ENCODE measurements at regions not wholly inside any gene's neighbourhood (a gene's known extent, or its start where the extent isn't known, plus 50 kb on each side); places are given as distances from the start of the nearest gene placed in this dataset.

DNA sequence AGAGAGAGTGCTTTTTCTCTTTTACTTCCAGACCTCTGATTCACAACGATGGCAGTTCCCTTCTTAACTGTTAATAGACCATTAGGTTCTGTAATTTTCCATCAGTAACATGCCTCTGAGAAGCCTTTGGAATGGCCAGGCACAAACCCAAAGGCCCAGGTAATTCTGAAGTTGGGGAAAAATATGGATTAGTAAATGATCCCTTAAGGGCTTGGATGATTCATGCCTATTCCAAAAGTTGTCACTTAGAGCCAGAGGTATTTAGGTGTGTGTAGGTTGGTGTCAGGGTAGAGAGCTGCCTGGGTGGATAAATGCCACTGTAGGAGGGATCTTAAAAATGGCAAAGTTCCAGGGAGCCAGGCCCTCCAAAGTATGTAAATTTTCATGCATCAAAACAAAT lies 228.8 kb downstream of the PLK2 start:
- no peaks in the 10 kb centered on the region for H3K36me3 ChIP-seq (replicated peaks in 1 of 2; ENCODE audit: insufficient read depth in 1 of 2, low read depth in 2 of 2)
- H3K4me1 ChIP-seq, result no peaks in the 10 kb centered on the region
- no peak for ATAC-seq
- H3K9me3 ChIP-seq, result no peaks in the 10 kb centered on the region
- intact Hi-C loops (cut with DNase I), result no loop called here
- H3K27ac ChIP-seq, result no peak overlapping the region
- TF ChIP-seq, protein P1, sequence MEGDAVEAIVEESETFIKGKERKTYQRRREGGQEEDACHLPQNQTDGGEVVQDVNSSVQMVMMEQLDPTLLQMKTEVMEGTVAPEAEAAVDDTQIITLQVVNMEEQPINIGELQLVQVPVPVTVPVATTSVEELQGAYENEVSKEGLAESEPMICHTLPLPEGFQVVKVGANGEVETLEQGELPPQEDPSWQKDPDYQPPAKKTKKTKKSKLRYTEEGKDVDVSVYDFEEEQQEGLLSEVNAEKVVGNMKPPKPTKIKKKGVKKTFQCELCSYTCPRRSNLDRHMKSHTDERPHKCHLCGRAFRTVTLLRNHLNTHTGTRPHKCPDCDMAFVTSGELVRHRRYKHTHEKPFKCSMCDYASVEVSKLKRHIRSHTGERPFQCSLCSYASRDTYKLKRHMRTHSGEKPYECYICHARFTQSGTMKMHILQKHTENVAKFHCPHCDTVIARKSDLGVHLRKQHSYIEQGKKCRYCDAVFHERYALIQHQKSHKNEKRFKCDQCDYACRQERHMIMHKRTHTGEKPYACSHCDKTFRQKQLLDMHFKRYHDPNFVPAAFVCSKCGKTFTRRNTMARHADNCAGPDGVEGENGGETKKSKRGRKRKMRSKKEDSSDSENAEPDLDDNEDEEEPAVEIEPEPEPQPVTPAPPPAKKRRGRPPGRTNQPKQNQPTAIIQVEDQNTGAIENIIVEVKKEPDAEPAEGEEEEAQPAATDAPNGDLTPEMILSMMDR (IDR thresholded peaks at IDR 0.05), result no peak
- no peak for TF ChIP-seq POLR2A (IDR thresholded peaks at IDR 0.05)
- no peak overlapping the region for H3K4me3 ChIP-seq
- no peak for DNase-seq
- 21 to 29% methylated on average over 1 of the region's 1 CpG for WGBS, 2 donors
- H3K27me3 ChIP-seq, result no peaks in the 10 kb centered on the region

DNA sequence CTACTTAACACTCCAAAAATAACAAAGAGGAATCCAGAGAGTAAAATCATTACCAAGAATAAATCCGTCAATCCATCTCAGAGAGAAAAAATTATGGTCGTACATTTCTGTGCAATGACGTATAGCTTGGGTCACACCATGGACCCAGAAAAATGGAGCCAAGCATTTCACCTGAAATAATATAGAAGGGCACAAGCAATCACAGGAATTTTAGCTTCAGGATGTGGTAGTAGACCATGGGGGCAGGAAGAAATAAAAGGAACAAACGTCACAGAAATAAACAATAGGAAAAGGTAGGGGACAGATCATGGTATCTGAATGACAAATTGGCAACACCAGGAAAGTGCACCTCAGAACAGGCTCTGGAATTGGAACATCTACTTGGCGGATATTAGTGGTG lies 231.0 kb downstream of the PLK2 start:
- no peak for DNase-seq
- 76 to 80% methylated on average over 5 of the region's 5 CpGs for WGBS, 2 donors
- ATAC-seq, result no peak

DNA sequence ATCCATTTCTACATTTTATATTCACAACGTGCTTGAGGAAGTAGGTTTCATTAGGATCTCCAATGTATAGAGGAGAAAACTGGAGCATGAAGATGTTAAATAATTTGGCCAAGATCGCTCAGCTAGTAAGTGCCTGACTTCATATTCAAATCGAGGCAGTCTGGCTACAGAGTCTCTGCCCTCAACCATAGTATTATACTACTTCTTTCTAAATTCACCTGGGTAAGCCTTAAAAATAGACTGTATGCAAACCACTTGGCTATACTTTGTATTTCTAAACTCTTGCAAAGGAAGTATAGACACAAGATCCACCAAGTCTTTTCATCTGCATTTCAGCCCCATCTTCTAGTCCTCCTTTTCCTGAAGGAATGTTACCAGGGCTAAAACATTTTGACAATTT lies 232.0 kb downstream of the PLK2 start:
- H3K9me3 ChIP-seq, result no peaks in the 10 kb centered on the region
- H3K4me3 ChIP-seq, result no peak overlapping the region
- no peak overlapping the region for H3K27ac ChIP-seq
- DNase-seq (no peak), ATAC-seq (no peak)
- intact Hi-C loops (cut with DNase I), result no loop called here
- H3K4me1 ChIP-seq, result no peaks in the 10 kb centered on the region
- H3K36me3 ChIP-seq (replicated peaks in 1 of 2; ENCODE audit: insufficient read depth in 1 of 2, low read depth in 2 of 2), result no peaks in the 10 kb centered on the region
- TF ChIP-seq, protein P1 (IDR thresholded peaks at IDR 0.05), result no peak
- TF ChIP-seq POLR2A (IDR thresholded peaks at IDR 0.05), result no peak
- H3K27me3 ChIP-seq, result no peaks in the 10 kb centered on the region
- WGBS, 2 donors, result 72 to 74% methylated on average over 3 of the region's 3 CpGs

More for the DNA sequence above, 231.0 kb downstream of the PLK2 start:
- Histone ChIP-seq H3K4me3 (no peak overlapping the region), H3K4me1 (no peaks in the 10 kb centered on the region), H3K27me3 (no peaks in the 10 kb centered on the region), H3K9me3 (no peaks in the 10 kb centered on the region), H3K36me3 (replicated peaks in 1 of 2; ENCODE audit: insufficient read depth in 1 of 2, low read depth in 2 of 2) (no peaks in the 10 kb centered on the region), H3K27ac (no peak overlapping the region)
- TF ChIP-seq POLR2A (IDR thresholded peaks at IDR 0.05), result no peak
- intact Hi-C loops (cut with DNase I), result no loop called here

DNA sequence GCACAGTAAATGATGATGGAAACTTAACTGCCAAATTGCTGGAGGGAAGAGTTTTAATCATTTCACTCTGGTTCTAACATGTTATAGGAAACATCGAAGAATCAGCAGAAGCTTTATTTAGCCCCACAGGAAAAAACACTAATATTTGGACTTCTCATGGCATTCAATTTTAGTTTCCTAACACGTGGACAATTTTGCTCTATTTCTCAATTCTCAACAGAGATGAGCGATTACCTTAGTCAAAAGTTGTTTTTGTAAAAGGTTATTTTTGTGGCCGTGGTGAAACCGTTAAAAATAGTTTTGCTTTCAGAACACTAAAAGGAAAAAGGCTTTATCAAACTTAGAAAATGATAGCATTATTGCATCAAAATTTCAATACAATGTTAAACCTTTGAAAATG lies 235.2 kb downstream of the PLK2 start:
- TF ChIP-seq, protein P1 (IDR thresholded peaks at IDR 0.05), result no peak
- TF ChIP-seq POLR2A (IDR thresholded peaks at IDR 0.05), result no peak
- ATAC-seq, result no peak
- Histone ChIP-seq H3K36me3 (replicated peaks in 1 of 2; ENCODE audit: insufficient read depth in 1 of 2, low read depth in 2 of 2) (no peaks in the 10 kb centered on the region), H3K4me3 (no peak overlapping the region), H3K4me1 (no peaks in the 10 kb centered on the region), H3K27me3 (no peaks in the 10 kb centered on the region), H3K27ac (no peak overlapping the region), H3K9me3 (no peaks in the 10 kb centered on the region)
- WGBS, 2 donors, result 79 to 80% methylated on average over 5 of the region's 5 CpGs
- intact Hi-C loops (cut with DNase I), result no loop called here
- no peak for DNase-seq

DNA sequence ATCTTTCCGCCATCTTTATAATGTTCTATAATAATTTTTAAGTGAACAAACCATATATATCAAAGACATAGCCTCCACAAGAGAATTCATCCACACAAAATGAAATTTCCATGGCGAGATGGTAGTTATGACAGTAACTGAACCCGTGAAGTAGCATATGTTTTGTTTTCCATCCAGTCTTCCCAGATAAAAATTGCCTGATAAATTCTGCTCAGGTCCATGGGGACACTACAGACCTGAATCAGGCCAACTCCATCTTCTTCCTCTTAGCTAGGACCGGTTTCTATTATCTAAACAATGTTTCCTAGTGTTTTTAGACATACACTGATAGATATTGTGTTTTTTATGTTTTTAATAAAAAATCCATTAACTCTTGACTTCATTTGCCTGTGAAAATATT lies 235.7 kb downstream of the PLK2 start:
- no peak for DNase-seq

More for the DNA sequence above, 235.7 kb downstream of the PLK2 start:
- H3K9me3 ChIP-seq, result no peaks in the 10 kb centered on the region
- TF ChIP-seq POLR2A (IDR thresholded peaks at IDR 0.05), result no peak
- TF ChIP-seq, protein P1 (IDR thresholded peaks at IDR 0.05), result no peak
- 83 to 89% methylated on average over 4 of the region's 4 CpGs for WGBS, 2 donors
- intact Hi-C loops (cut with DNase I), result no loop called here
- H3K36me3 ChIP-seq (replicated peaks in 1 of 2; ENCODE audit: insufficient read depth in 1 of 2, low read depth in 2 of 2), result no peaks in the 10 kb centered on the region
- no peaks in the 10 kb centered on the region for H3K4me1 ChIP-seq
- no peak for ATAC-seq
- no peak overlapping the region for H3K27ac ChIP-seq
- no peak overlapping the region for H3K4me3 ChIP-seq
- no peaks in the 10 kb centered on the region for H3K27me3 ChIP-seq
